ENCODE measurements at regions not wholly inside any gene's neighbourhood (a gene's known extent, or its start where the extent isn't known, plus 50 kb on each side); places are given as distances from the start of the nearest gene placed in this dataset.

DNA sequence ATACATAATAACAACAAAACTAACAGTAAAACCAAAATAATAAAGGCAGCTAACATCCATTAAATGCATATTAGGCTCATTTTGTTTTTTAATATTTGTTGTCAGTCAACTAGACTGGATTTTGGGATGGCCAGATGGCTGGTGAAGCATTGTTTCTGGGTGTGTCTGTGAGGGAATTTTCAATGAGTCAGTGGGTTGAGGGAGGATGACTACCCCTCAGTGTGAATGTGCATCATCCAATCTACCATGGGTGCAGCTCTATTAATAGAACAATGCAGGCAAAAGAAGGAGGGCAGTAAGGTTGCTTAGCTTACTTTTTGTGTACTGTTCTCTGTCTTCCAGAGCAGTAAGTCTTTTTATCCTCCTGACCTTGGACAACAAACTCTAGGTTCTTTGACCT is 484.2 kb upstream of the HS3ST1 start:
- Mint-ChIP-seq H3K27me3 (no peaks in the 10 kb centered on the region), H3K27ac (no peak overlapping the region), H3K9me3 (no peaks in the 10 kb centered on the region), H3K4me1 (ENCODE audit: low read depth) (no peaks in the 10 kb centered on the region), H3K36me3 (ENCODE audit: low read depth) (no peaks in the 10 kb centered on the region), H3K4me3 (no peak overlapping the region)
- no peak overlapping the region for H3K27ac ChIP-seq (ENCODE audit: low read depth in 1 of 2, low read length in 2 of 2)
- H3K4me3 ChIP-seq (ENCODE audit: low read length) = no peak overlapping the region
- no peak for TF ChIP-seq CTCF (IDR thresholded peaks at IDR 0.05)
- intact Hi-C loops (cut with DNase I, micrococcal nuclease) = no loop called here
- DNase-seq (no peak), ATAC-seq (ENCODE audit: poor library complexity) (no peak)
- ChIA-PET CTCF (no interaction called here), POLR2A (no interaction called here)
- H3K27me3 ChIP-seq (ENCODE audit: control insufficient read depth in 1 of 2, insufficient read depth in 2 of 2, low read length in 2 of 2) = no peaks in the 10 kb centered on the region
- H3K4me1 ChIP-seq (ENCODE audit: insufficient read depth, low read length) = no peaks in the 10 kb centered on the region
- H3K36me3 ChIP-seq (ENCODE audit: insufficient read depth, low read length) = no peaks in the 10 kb centered on the region
- H3K9me3 ChIP-seq (ENCODE audit: control insufficient read depth in 1 of 2, insufficient read depth in 1 of 2, low read length in 2 of 2) = peaks cover 0 to 3% of the 10 kb centered on the region in 2 experiments

GRCh38 chr4:11910812-11911211 is 482.1 kb upstream of the HS3ST1 start:
- Histone ChIP-seq H3K36me3 (ENCODE audit: insufficient read depth, low read length) (no peaks in the 10 kb centered on the region), H3K4me1 (ENCODE audit: insufficient read depth, low read length) (no peaks in the 10 kb centered on the region), H3K27me3 (ENCODE audit: control insufficient read depth in 1 of 2, insufficient read depth in 2 of 2, low read length in 2 of 2) (no peaks in the 10 kb centered on the region), H3K4me3 (ENCODE audit: low read length) (no peak overlapping the region), H3K27ac (ENCODE audit: low read depth in 1 of 2, low read length in 2 of 2) (no peak overlapping the region), H3K9me3 (ENCODE audit: control insufficient read depth in 1 of 2, insufficient read depth in 1 of 2, low read length in 2 of 2) (no peaks in the 10 kb centered on the region)
- DNase-seq (no peak), ATAC-seq (ENCODE audit: poor library complexity) (no peak)
- no peak for TF ChIP-seq CTCF (IDR thresholded peaks at IDR 0.05)
- Mint-ChIP-seq H3K4me3 (no peak overlapping the region), H3K27ac (no peak overlapping the region), H3K36me3 (ENCODE audit: low read depth) (no peaks in the 10 kb centered on the region), H3K27me3 (no peaks in the 10 kb centered on the region), H3K4me1 (ENCODE audit: low read depth) (no peaks in the 10 kb centered on the region), H3K9me3 (no peaks in the 10 kb centered on the region)
- POLR2A ChIA-PET = no interaction called here
- intact Hi-C loops (cut with DNase I, micrococcal nuclease) = no loop called here
- CTCF ChIA-PET = no interaction called here

DNA sequence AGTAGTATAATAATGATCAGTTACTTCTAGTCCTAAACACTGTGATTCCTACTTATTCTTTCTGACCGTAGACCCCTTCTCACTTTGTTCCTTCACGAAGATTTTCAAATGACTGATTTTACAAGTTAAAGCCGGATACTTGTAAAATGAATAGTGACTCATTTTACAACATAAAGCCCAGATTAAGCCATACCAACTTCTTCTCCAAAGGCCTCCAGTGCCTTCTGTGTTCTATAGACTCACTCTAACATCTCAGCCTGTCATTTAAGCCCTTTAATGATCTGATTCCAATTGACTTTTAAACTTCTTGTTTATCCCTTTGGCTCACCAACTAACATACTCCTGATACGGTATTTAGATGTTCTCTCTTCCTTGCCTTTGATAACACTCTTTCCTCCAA is 480.0 kb upstream of the HS3ST1 start:
- intact Hi-C loops (cut with DNase I, micrococcal nuclease) = no loop called here
- no peak overlapping the region for H3K4me3 Mint-ChIP-seq
- Histone ChIP-seq H3K27ac (ENCODE audit: low read depth in 1 of 2, low read length in 2 of 2) (no peak overlapping the region), H3K36me3 (ENCODE audit: insufficient read depth, low read length) (no peaks in the 10 kb centered on the region), H3K4me3 (ENCODE audit: low read length) (no peak overlapping the region), H3K9me3 (ENCODE audit: control insufficient read depth in 1 of 2, insufficient read depth in 1 of 2, low read length in 2 of 2) (peaks cover 0 to 4% of the 10 kb centered on the region in 2 experiments), H3K4me1 (ENCODE audit: insufficient read depth, low read length) (no peaks in the 10 kb centered on the region), H3K27me3 (ENCODE audit: control insufficient read depth in 1 of 2, insufficient read depth in 2 of 2, low read length in 2 of 2) (no peaks in the 10 kb centered on the region)
- H3K4me1 Mint-ChIP-seq (ENCODE audit: low read depth) = no peaks in the 10 kb centered on the region
- no peaks in the 10 kb centered on the region for H3K9me3 Mint-ChIP-seq
- DNase-seq (no peak), ATAC-seq (ENCODE audit: poor library complexity) (no peak)
- ChIA-PET CTCF (no interaction called here), POLR2A (no interaction called here)
- TF ChIP-seq CTCF (IDR thresholded peaks at IDR 0.05) = no peak
- H3K27me3 Mint-ChIP-seq = no peaks in the 10 kb centered on the region
- no peaks in the 10 kb centered on the region for H3K36me3 Mint-ChIP-seq (ENCODE audit: low read depth)
- no peak overlapping the region for H3K27ac Mint-ChIP-seq
